IMR-90 (cell line): ENCODE measurements at regions not wholly inside any gene's neighbourhood (a gene's known extent, or its start where the extent isn't known, plus 50 kb on each side); places are given as distances from the start of the nearest gene placed in this dataset.
A peak's percentile ranks its signal among the peaks of the same experiment; 100 is the strongest.

Experiments used
- ATAC-seq: fragments of 200-7000 bp; cut with Tn5 transposase; 2 replicates; pipeline ENCODE4 v1.9.1; 2020; ENCODE audit warnings: low read depth, mild to moderate bottlenecking, moderate library complexity
- BruUV-seq: library from RNA; stranded (reverse); fragments of 400-500 nt; replicated peaks from 2 replicates; lab custom pipeline; 2021; lab: Mats Ljungman, UMichigan
- CTCF ChIA-PET: fragments of 300-600 bp; formaldehyde crosslinking; extraction: SDS; loops from one replicate; lab custom pipeline; 2021; ENCODE audit warnings: antibody characterized with exemption; lab: Yijun Ruan, JAX
- POLR2A ChIA-PET: fragments of 300-600 bp; sonication (Branson Sonifier 250); formaldehyde crosslinking; loops from one replicate; lab custom pipeline; 2022; ENCODE audit warnings: antibody characterized with exemption; ENCODE audit not compliant: unreplicated experiment; lab: Charles Lee
- DNase-seq: peaks from one replicate; pipeline ENCODE4 v3.0.0; 2013
- H2AFZ ChIP-seq: replicated peaks from 2 replicates; pipeline ENCODE3; 2013; ENCODE audit warnings: low read length, mild to moderate bottlenecking; ENCODE audit not compliant: poor library complexity
- H2AK5ac ChIP-seq: 2 replicates; pipeline ENCODE4 v1.6.1; 2013; ENCODE audit warnings: low read depth, low read length, inconsistent platforms
- H2AK9ac ChIP-seq: replicated peaks from 2 replicates; pipeline ENCODE3; 2013; ENCODE audit warnings: mild to moderate bottlenecking, low read depth, low read length, moderate library complexity; ENCODE audit not compliant: poor library complexity
- H2BK120ac ChIP-seq: 2 replicates; pipeline ENCODE4 v1.6.1; 2013; ENCODE audit warnings: low read depth, low read length, inconsistent platforms
- H2BK15ac ChIP-seq: 3 replicates; pipeline ENCODE4 v1.6.1; 2013; ENCODE audit warnings: low read depth, low read length, inconsistent platforms
- H2BK20ac ChIP-seq: 2 replicates; pipeline ENCODE4 v1.6.1; 2013; ENCODE audit warnings: low read depth, mild to moderate bottlenecking, inconsistent platforms, low read length, moderate library complexity
- H2BK5ac ChIP-seq: 2 replicates; pipeline ENCODE4 v1.6.1; 2013; ENCODE audit warnings: mild to moderate bottlenecking, low read depth, low read length, inconsistent platforms; ENCODE audit not compliant: poor library complexity, severe bottlenecking
- H3K14ac ChIP-seq: replicated peaks from 2 replicates; pipeline ENCODE4 v1.6.1; 2013; ENCODE audit warnings: low read depth, low read length, inconsistent platforms
- H3K18ac ChIP-seq: 2 replicates; pipeline ENCODE4 v1.6.1; 2013; ENCODE audit warnings: low read depth, low read length, control low read depth
- H3K23ac ChIP-seq: 2 replicates; pipeline ENCODE4 v1.6.1; 2013; ENCODE audit warnings: low read depth, low read length, inconsistent platforms
- H3K27ac ChIP-seq: 2 replicates; pipeline ENCODE4 v1.5.1; 2013; ENCODE audit warnings: mild to moderate bottlenecking, control low read depth, low read length; ENCODE audit not compliant: insufficient read depth
- H3K27me3 ChIP-seq: 2 replicates; pipeline ENCODE4 v1.6.1; 2013; ENCODE audit warnings: low read length; ENCODE audit not compliant: control insufficient read depth, insufficient read depth
- H3K36me3 ChIP-seq: 2 replicates; pipeline ENCODE4 v1.6.1; 2013; ENCODE audit warnings: low read length, mixed read lengths; ENCODE audit not compliant: control insufficient read depth, insufficient read depth
- H3K4ac ChIP-seq: 2 replicates; pipeline ENCODE4 v1.6.1; 2013; ENCODE audit warnings: low read depth, low read length, inconsistent platforms
- H3K4me1 ChIP-seq: 2 replicates; pipeline ENCODE4 v1.6.1; 2013; ENCODE audit warnings: low read length, mixed read lengths; ENCODE audit not compliant: control insufficient read depth, insufficient read depth
- H3K4me2 ChIP-seq: 2 replicates; pipeline ENCODE4 v1.6.1; 2013; ENCODE audit warnings: low read depth, mild to moderate bottlenecking, control low read depth, low read length, moderate library complexity
- H3K4me3 ChIP-seq: 2 replicates; pipeline ENCODE4 v1.5.1; 2013; ENCODE audit warnings: low read depth, mild to moderate bottlenecking, control low read depth, low read length, moderate library complexity; ENCODE audit not compliant: insufficient read depth
- H3K56ac ChIP-seq: 2 replicates; pipeline ENCODE4 v1.6.1; 2013; ENCODE audit warnings: low read length, inconsistent platforms; ENCODE audit not compliant: insufficient read depth; ENCODE audit errors: extremely low read depth
- H3K79me1 ChIP-seq, 2 experiments: 2 replicates each; pipeline ENCODE4 v1.6.1; 2013; ENCODE audit warnings: low read length in 2 of 2, inconsistent platforms in 1 of 2, low read depth in 1 of 2
- H3K9ac ChIP-seq: 2 replicates; pipeline ENCODE4 v1.6.1; 2013; ENCODE audit warnings: low read depth, low read length, control low read depth
- H3K9me1 ChIP-seq: 2 replicates; pipeline ENCODE4 v1.6.1; 2013; ENCODE audit warnings: low read length, inconsistent platforms; ENCODE audit not compliant: insufficient read depth
- H3K9me3 ChIP-seq: 2 replicates; pipeline ENCODE4 v1.6.1; 2013; ENCODE audit warnings: low read length; ENCODE audit not compliant: control insufficient read depth, insufficient read depth
- H4K20me1 ChIP-seq: 2 replicates; pipeline ENCODE4 v1.6.1; 2013; ENCODE audit warnings: low read length, inconsistent platforms; ENCODE audit not compliant: insufficient read depth
- H4K5ac ChIP-seq: 2 replicates; pipeline ENCODE4 v1.6.1; 2013; ENCODE audit warnings: mild to moderate bottlenecking, low read depth, low read length, control low read depth
- H4K8ac ChIP-seq, 2 experiments: 2 replicates each; pipeline ENCODE4 v1.6.1; 2013; ENCODE audit warnings: low read depth in 2 of 2, low read length in 2 of 2, control low read depth in 1 of 2, inconsistent platforms in 1 of 2
- H4K91ac ChIP-seq: 2 replicates; pipeline ENCODE4 v1.6.1; 2013; ENCODE audit warnings: low read depth, low read length, inconsistent platforms; ENCODE audit not compliant: insufficient read depth
- CEBPB ChIP-seq: IDR thresholded peaks from 2 replicates; pipeline ENCODE4 v1.6.1; 2012; ENCODE audit warnings: low read depth, low read length, improper control_type of control experiment
- USF2 ChIP-seq: fragments of 150-350 bp; IDR thresholded peaks from 2 replicates; pipeline ENCODE4 v1.6.1; 2017; ENCODE audit warnings: mild to moderate bottlenecking, antibody characterized with exemption, low read length, low read depth
- WGBS, 2 experiments: methylation state at CpG; one replicate each; pipeline versions ENCODE4 v1.1.5 to v1.1.7; 2013; ENCODE audit warnings: missing lambda C conversion rate in 2 of 2; ENCODE audit not compliant: insufficient read length in 1 of 2; ENCODE audit errors: extremely low coverage in 2 of 2; 5-methylcytosine and 5-hydroxymethylcytosine counted together
- dilution Hi-C: fragments of 300-500 bp; cut with HindIII; formaldehyde crosslinking; loops from one replicate; pipeline ENCODE4 v1.14.3; 2018; ENCODE audit warnings: low sequenced_read_pairs; ENCODE audit not compliant: unreplicated experiment
- in situ Hi-C: fragments of 300-500 bp; cut with MboI; formaldehyde crosslinking; loops from 3 replicates; pipeline ENCODE4 v1.14.3; 2019; ENCODE audit warnings: low sequenced_read_pairs, inconsistent platforms, mixed read lengths
- intact Hi-C: fragments of 100-400 bp; cut with micrococcal nuclease; formaldehyde crosslinking; loops from 2 replicates; pipeline ENCODE4 v1.10.0; 2022

DNA sequence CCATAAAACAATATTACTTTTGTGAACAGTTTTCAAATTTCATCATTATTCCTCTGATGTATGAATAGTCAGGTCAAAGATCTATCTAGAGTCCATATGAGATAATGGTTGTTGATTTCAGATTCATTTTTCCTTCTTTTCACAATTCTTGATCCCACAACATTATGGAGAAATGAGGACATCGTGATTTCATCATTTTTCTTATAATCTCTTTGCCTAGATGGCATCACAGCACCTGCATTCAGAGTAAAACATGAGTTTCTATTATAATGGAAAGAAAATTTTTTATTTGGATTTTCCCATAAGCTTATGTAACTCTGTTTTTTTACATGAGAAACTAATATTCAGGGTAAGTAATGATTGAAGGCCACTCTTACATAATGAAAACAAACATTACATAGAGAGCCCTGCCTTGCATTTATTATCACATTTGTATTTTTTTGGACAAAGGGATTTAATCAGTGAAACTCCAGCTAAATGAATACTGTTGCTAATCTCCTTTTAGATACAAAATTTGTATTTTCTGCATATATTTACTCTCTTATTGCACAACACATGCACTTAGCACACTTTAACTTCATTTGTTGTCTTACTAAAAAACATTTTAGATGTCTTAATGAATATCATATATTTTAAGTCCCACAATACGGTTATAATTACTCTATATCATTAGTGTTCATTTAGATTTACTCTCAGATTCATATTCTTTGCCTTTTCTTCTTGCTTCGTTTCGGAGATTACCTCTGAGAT lies 188.4 kb upstream of the KYNU start:
- no peak for DNase-seq
- H4K20me1 ChIP-seq, result no peaks in the 10 kb centered on the region
- dilution Hi-C loops (no loop called here), intact Hi-C loops (no loop called here), in situ Hi-C loops (no loop called here)
- ChIA-PET POLR2A (no interaction called here), CTCF (interaction anchor here (0.6 kb wide), 1 partner anchor 484 kb away, joined by 3 read pairs; no protein-coding TSS in a partner anchor)
- no peak for ATAC-seq
- H3K4ac ChIP-seq, result no peak overlapping the region
- H2BK20ac ChIP-seq, result no peak overlapping the region
- H2BK15ac ChIP-seq, result no peak overlapping the region
- H2BK120ac ChIP-seq, result no peak overlapping the region
- WGBS, 2 experiments, result no CpG with 5 or more reads among the region's 4 CpGs
- H3K9me3 ChIP-seq, result no peaks in the 10 kb centered on the region
- H3K79me1 ChIP-seq, result no peaks in the 10 kb centered on the region
- H3K9ac ChIP-seq, result no peak overlapping the region
- H2BK5ac ChIP-seq, result no peak overlapping the region
- H3K14ac ChIP-seq, result no peak overlapping the region
- no peak overlapping the region for H2AFZ ChIP-seq
- no peaks in the 10 kb centered on the region for H3K4me1 ChIP-seq
- BruUV-seq, result no TSS peak
- no peak overlapping the region for H3K23ac ChIP-seq
- H3K4me3 ChIP-seq, result no peak overlapping the region
- H3K4me2 ChIP-seq, result no peak overlapping the region
- no peak overlapping the region for H2AK9ac ChIP-seq
- H3K56ac ChIP-seq, result no peak overlapping the region
- TF ChIP-seq USF2 (no peak), CEBPB (peak; percentile 51)
- no peak overlapping the region for H3K27ac ChIP-seq
- H3K9me1 ChIP-seq, result no peaks in the 10 kb centered on the region
- H3K36me3 ChIP-seq, result no peaks in the 10 kb centered on the region
- H4K91ac ChIP-seq, result no peak overlapping the region
- no peaks in the 10 kb centered on the region for H3K27me3 ChIP-seq
- H2AK5ac ChIP-seq, result no peak overlapping the region
- no peak overlapping the region for H4K5ac ChIP-seq
- no peak overlapping the region for H4K8ac ChIP-seq
- no peak overlapping the region for H3K18ac ChIP-seq
